ENCODE measurements at regions not wholly inside any gene's neighbourhood (a gene's known extent, or its start where the extent isn't known, plus 50 kb on each side); places are given as distances from the start of the nearest gene placed in this dataset.
"Not testable (repeated sequence)": the region's sequence is repeated elsewhere in the genome, so short reads cannot be mapped to it uniquely, and the experiment has no call there.

GRCh38 chr1:55463814-55464475 lies 248.8 kb upstream of the USP24 start:
- no peak for DNase-seq

GRCh38 chr1:55457874-55458273 lies 242.7 kb upstream of the USP24 start:
- no peak for DNase-seq

GRCh38 chr1:55456971-55457370 lies 241.8 kb upstream of the USP24 start:
- no peak for DNase-seq

- DNase-seq = no peak
These were observed 233.1 kb upstream of the USP24 start for GRCh38 chr1:55448261-55448660.

GRCh38 chr1:55447488-55447887 lies 232.3 kb upstream of the USP24 start:
- DNase-seq = no peak

GRCh38 chr1:55446351-55446750 lies 231.2 kb upstream of the USP24 start:
- DNase-seq = no peak

GRCh38 chr1:55445416-55445815 lies 230.3 kb upstream of the USP24 start:
- DNase-seq = no peak

GRCh38 chr1:55444667-55445066 lies 229.5 kb upstream of the USP24 start:
- DNase-seq = no peak

- peak; percentile 84 for DNase-seq
These were observed 228.2 kb upstream of the USP24 start for GRCh38 chr1:55443175-55443915.

GRCh38 chr1:55441489-55441888 lies 226.3 kb upstream of the USP24 start:
- DNase-seq = no peak

GRCh38 chr1:55437692-55438091 lies 222.5 kb upstream of the USP24 start:
- DNase-seq = no peak

GRCh38 chr1:55430720-55431119 lies 215.6 kb upstream of the USP24 start:
- not testable (repeated sequence) for DNase-seq

- DNase-seq = not testable (repeated sequence)
These were observed 215.0 kb upstream of the USP24 start for GRCh38 chr1:55430206-55430605.

GRCh38 chr1:55428944-55429931 lies 214.1 kb upstream of the USP24 start:
- DNase-seq = peak; percentile 99

GRCh38 chr1:55428231-55428630 lies 213.1 kb upstream of the USP24 start:
- DNase-seq = no peak

GRCh38 chr1:55427606-55428005 lies 212.4 kb upstream of the USP24 start:
- DNase-seq = no peak

- no peak for DNase-seq
These were observed 211.5 kb upstream of the USP24 start for GRCh38 chr1:55426619-55427018.

GRCh38 chr1:55426156-55426555 lies 211.0 kb upstream of the USP24 start:
- DNase-seq = no peak

GRCh38 chr1:55425310-55425930 lies 210.3 kb upstream of the USP24 start:
- DNase-seq = no peak

GRCh38 chr1:55423376-55423775 lies 208.2 kb upstream of the USP24 start:
- DNase-seq = no peak

- DNase-seq = peak; percentile 70
These were observed 206.0 kb upstream of the USP24 start for GRCh38 chr1:55420929-55421716.

GRCh38 chr1:55420026-55420425 lies 204.9 kb upstream of the USP24 start:
- DNase-seq = no peak
